Muscle of back (tissue), 3 donors: ENCODE measurements at regions not wholly inside any gene's neighbourhood (a gene's known extent, or its start where the extent isn't known, plus 50 kb on each side); places are given as distances from the start of the nearest gene placed in this dataset.
"Not testable (repeated sequence)": the region's sequence is repeated elsewhere in the genome, so short reads cannot be mapped to it uniquely, and the experiment has no call there.

ENCODE experiments used
- DNase-seq, 3 donors: peaks; one replicate each; pipeline versions ENCODE4 v3.0.0 to v3.0.0-alpha.2; 2013

DNA sequence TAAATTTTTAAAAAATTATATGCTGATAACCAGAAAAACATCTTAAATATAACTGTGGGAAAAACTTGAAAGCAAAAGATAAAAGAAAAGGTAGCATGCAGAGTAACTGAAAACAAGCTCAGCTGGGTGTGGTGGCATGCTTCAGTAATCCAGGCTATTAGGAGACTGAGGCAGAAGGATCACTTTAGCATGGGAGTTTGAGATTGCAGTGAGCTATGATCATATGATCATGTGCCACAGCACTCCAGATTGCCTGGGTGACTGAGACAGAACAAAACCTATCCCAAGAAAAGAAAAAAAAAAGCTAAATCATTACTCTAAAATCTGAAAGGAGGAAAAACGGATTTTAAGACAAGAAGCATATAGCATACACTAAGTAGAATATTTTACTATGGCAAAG is 1624.0 kb downstream of the AMY1C start:
- no peak for DNase-seq

DNA sequence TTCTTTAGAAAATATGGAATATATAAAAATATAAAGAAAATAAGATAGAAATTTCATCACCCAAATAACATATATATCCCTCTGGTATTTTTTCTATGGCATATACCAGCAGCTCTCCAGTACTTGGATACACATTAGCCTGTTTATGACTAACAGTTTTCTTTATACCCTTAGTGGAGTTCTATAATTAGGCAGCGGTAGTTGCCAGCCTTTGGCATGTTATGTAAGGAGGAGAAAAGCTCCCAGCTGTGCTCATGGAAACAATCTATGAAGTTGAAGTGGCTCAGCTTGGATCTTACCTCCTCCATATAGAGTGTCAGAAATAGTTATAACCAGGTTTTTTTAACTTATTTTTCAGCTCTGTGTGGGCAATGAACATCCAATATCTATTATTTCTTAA is 1636.8 kb downstream of the AMY1C start:
- DNase-seq, result no peak

DNA sequence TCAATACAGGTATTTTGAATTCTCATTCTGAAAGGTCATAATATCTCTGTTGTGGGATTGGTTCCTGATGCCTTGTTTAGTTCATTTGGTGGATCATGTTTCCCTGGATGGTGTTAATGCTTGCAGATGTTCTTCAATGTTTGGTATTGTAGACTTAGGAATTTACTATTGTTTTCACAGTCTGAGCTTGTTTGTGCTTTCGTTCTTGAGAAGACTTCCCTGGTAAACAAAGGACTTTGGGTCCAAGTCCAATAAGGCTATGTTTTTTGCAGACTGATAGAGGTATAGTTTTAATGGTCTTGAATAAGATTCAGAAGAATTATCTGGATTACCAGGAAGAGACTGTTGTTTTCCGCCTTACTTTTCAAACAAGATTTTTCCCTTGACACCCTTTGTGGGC is 1646.3 kb downstream of the AMY1C start:
- DNase-seq, result no peak

DNA sequence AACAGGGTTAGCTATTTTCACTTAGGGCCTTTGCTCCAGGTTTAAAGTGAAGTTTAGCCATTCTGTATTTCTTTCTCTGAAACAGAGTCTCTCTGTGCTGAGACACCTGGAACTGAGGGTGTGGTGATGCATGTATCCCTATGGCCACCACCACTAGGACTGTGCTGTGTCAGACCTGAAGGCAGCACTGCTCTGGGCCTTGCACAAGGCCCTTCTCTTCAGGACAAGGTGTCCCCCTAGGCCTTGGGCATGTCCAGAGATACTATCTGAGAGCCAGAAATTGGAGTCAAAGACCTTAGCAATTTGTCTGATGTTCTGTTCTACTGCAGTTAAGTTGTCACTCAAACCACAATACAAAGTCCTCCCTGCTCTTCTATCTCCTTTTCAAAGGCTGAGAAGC is 1649.2 kb downstream of the AMY1C start:
- DNase-seq, result no peak

DNA sequence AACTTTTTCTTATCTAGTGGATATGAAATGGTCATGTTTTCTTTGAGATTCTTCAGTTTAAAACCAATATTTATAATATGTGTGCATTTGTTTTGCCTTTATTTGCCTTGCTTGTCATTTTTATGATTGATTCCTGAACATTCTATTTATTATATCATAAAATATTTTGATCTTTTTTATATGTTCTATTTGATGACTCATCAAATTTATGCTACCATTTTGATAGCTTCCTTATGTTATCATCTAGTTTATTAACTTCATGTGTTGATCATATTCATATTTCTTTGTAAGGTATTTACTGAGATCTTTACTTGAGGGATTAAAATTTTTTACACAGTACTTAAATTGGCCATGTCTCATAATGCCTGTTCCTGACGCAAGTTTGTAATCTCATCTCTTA is 1650.0 kb downstream of the AMY1C start:
- DNase-seq, result no peak

DNA sequence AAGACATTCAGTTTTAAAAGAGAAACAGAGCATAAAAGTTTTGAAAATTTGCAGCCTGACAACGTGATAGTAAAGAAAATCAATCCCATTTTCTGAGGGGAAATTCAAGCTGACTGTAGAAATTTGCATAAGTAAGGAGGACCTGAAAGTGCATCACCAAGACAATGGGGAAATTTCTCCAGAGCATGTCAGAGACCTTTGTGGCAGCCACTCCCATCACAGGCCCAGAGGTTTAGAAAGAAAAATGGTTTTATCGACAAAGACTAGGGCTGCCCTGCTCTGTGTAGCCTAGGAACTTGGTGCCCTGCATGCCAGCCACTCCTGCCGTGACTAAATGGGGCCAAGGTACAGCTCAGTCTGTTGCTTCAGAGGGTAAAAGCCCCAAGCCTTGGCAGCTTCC is 1640.2 kb upstream of the PRMT6 start:
- no peak for DNase-seq

DNA sequence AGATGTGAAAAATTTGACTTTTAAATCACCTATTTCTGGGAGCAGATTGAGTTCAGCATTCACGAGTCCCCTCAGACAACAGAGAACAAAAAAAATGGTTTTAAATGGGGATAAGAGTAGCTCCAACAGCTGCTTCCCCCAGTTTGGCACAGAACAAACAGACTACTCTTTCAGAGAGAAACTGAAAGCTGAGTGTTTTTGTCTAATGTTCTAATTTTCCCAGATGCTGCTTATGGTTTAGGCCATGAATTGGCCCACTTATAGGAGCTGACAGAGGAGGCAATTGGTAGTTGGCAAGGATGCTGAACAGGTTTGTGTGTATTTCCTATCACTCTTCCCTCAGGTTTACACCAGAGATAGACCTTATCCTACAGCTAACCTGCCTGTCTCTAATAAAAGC is 1637.4 kb upstream of the PRMT6 start:
- no peak for DNase-seq

DNA sequence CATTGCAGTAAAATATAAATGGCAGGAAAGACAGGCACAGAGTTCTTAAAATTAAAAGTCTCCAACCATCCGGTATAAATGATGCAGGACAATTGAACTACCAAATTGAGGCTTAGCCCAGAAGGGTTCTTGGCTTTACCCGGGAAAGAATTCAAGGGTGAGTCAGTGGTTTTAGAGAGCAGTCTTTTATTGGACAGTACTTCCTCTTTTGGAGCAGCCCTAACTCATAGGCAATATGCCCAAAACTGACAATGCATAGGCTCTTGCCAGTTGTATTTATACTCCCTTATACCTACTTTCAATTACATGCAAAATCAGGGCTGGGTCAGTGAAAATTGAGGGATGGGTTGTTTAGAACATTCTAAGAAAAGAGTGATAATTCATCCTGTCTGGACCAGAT is 1628.9 kb upstream of the PRMT6 start:
- DNase-seq, result no peak

DNA sequence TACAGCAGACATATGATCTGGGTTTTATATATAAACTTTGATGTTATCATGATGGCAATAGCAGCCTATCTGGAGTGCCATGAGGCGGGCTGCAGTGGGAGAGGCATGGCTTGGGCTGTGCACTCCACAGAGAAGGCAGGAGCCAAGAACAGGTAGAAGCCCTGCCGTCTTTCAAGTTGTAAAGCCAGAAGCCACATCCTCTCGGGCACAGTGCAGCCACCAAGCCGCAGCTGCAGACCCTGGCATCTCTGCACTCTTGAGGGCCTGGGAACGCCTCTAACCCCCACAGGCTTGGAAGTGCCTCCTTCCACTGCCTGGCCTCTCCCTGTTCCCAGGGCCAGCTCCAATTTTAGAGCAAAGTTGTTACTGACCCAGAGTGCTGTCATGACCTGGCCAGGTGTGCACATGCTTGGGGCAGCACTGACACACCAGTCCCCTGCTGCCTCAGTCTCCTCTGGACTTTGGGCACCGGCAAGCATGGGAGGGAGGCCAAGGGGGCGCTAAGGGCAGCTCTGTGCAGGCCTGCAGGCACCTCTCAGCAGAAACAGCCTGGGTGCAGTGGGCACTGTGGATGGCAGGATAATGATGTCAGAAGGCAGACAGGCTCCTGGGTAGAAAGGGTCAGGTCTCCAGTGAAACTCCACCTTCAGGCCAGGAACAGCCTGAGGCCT is 1619.8 kb upstream of the PRMT6 start:
- DNase-seq, result no peak

DNA sequence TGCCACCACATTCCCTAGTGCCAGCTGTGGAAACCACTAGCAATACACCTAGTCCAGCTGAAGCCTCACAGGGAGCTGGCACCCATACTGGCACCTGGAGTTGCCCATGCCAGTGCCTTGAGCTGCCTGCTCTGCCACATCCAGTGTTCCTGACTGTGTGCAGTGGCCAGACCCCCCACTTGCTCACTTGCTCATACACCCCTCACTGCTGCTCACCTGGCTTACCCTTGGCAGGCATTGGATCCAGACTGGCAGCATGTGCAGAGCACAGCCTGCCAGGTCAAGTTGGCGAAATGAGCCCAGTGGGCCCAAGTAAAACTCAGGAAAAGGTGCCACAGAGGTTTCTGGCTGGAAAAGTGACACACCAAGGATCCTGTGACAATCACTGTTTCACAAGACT is 1618.6 kb upstream of the PRMT6 start:
- DNase-seq, result no peak

DNA sequence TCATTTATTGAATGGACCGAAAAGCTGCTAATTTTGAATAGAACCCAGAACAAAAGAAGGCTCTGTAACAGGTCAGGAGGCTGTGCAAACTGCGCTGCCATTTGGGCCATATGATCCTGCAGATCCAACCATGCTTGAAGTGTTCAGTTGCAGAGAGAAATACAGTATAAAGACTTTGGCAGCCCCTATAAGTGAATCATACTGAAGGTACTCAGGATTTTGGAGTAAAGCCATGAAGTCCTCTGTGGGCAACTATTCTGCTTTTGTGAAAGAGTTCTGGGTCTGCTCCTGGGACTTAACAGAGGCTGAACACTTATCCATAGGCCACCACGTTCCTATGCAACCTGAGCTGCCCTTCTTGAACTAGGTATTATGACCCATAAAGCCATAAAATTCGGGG is 1613.6 kb upstream of the PRMT6 start:
- DNase-seq, result no peak

DNA sequence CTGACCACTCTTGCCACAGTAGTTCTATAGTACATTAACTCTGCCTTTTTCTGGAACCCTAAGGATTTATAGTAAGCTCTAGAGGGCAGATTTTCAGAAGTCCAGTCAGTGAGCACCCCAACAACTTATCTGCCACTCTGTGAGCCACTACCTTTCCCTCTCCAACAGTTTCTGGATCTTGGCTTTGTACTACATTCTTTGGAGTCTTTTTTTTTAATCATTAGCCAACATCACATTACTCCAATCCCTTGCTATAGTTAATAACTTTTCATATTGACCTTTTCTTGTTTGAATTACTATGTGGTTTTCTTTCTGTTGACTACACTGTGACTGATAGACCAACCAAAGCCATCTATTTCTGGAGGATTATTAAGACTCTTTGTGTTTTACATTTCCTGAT is 1596.7 kb upstream of the PRMT6 start:
- DNase-seq, result no peak

DNA sequence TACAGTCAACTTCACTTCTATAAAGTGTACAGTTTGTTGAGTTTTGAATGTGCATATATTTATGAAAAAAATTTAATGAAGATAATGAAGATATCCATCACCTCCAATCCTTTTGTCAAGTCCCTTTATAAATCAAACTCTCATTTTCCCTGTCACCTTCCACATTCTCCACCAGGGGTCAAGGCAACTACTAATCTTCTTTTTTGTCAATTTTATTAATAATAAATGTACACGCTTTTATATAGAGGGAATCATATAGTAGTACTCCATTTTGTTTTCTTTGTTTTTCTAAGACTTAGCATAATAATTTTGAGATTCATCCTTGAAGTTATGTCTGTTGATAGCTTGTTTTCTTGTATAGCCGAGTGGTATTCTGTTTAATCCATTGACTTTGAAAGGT is 1594.2 kb upstream of the PRMT6 start:
- no peak for DNase-seq

DNA sequence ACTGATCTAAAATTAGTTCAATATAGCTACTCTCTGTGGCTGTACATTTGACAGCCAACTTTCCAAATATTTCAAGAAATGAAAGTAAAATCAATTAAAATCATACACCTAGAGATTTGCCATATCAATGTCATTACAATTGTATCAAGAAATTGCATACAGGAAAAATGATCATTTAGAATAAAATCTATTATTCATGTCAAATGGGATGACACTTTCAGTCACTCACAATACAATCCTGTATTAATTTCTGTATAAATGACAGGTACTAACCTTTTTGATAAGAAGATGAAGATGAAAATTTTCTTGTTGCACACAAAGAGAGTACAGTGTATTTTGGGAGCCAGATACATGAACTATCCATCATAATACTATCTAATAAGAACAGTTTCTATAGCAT is 1588.9 kb upstream of the PRMT6 start:
- no peak for DNase-seq

DNA sequence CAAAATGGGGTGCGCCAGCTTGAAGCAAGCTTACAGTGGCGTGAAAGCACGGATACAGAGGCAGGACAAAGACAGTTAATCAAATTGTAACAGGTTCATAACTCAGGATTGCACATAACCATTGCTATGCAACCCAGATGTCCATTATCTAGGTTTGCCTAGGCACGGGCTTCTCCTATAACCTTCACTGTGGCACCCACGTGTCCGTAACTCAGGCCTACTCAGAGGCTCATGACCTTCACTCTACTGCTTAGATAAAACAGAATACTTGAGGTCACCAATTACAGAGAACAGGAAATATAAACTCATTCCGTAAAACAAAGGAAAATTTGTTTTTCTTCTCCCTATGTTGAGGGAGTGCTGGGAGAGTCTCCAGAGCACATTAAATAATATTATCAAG is 1585.9 kb upstream of the PRMT6 start:
- not testable (repeated sequence) for DNase-seq

DNA sequence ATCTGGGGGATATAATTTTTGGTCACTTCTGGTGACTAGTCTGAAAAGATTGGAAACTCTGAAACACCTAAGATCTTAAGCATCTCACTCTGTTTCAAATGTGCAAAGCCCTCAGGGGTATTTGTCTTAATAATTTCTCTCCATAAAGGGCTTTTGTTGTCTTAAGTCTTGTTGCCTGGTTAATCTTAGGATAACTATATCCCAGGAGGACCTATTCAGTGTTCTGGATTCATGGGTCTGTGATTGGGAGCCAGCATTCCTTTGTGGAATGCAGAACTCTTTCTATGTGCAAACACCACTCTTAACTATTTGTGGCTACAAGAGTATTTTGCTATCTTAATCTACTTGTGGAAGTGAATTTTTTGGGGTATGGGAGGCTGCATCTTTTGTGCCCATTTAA is 1573.0 kb upstream of the PRMT6 start:
- peak in 1 of 3 donors; percentile 20 for DNase-seq

DNA sequence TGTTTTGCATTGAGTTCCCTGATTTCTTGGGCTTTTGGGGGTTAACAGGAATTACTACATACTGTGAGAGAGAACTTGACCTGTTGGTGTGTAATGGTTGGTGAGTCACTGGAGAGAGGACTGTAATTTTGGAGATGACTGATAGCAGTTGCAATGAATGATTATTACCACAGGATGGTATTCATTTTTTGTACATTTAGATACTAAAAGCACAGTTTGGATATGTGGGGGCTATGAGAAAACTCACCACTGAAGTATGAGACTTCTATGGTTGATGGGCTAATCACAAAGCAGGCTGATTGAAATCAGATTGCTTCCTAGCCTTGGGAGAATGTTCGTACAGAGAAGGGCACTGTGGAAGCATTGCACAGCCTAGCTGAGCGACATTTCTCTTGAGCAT is 1571.3 kb upstream of the PRMT6 start:
- DNase-seq, result peak in 1 of 3 donors; percentile 87

DNA sequence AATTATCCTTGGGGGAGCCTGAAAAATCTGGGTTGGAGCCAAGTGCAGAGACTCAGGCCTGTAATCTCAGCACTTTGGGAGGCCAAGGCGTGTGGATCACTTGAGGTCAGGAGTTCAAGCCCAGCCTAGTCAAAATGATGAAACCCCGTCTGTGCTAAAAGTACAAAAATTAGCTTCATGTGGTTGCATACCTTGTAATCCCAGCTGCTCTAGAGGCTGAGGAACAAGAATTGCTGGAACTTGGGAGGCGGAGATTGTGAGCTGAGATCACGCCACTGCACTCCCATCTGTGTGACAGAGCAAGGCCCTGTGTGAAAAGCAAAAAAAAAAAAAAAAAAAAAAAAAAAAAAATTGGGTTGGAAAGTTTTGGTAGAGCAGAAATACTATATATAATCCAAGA is 1563.6 kb upstream of the PRMT6 start:
- peak in 1 of 3 donors; percentile 33 for DNase-seq

DNA sequence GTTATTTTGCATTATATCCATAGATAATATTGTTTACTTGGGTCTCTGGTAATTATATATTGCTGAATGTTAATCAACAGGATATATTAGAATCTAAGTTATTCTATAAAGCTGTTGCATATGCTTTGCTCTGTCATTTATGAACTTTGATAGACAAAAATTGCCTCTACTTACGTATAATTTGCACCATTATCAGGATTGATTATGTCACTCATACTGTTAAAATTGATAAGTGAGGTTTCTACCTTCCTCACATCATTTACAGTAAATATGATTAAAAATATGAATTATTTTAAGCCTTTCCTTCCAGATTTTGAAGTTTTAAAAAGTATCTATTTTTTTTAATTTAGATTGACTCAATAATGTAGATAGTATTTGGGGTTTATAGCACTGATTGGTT is 1540.4 kb upstream of the PRMT6 start:
- no peak for DNase-seq

DNA sequence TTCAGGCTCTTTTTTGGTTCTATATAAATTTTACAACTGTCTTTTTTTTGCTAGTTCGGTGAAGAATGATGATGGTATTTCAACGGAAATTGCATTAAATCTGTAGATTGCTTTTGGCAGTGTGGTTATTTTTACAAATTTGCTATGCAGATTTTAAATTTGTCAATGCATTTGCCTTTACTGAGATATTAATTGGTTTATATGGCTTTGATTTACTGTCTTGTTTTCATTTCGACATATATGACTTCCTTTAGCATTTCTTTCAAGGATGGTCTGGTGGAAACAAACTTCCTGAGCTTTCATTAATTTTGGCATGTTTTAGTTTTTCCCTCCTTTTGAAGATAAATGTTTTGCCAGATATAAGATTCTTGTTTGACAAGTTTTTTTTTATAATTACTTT is 1522.5 kb upstream of the PRMT6 start:
- DNase-seq, result no peak

DNA sequence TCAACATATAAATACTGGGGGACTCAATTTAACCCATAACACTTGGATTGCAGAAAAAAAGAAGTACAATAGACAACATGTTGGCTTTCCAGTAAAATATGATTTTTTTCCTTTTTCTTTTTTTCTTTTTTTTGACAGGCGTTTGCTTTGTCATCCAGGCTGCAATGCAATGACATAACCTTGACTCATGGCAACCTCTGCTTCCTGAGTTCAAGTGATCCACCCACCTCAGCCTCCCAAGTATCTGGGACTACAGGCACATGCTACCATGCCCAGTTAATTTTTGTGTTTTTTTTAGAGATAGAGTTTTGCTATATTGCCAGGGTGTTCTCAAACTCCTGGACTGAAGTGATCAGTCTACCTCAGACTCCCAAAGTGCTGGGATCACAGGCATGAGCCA is 1512.0 kb upstream of the PRMT6 start:
- peak in 1 of 3 donors; percentile 7 for DNase-seq

DNA sequence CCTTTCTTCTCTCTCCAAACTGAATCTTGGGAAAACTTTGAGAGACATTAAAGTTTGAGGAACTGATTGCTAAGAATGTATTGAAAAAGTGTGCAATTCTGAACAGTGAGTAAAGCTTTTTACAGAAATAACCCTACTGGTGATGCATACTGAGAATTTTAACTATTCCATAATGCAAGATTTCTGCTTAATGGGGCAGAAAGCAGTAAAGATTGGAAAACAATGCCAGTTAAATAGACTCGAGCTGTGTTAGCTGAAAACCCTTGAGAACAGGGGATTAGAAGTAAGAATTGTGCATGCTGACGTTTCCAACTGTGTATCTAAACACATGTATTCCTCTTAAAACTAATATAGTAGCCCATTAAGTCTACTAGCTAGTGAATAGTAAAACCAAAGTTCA is 1500.2 kb upstream of the PRMT6 start:
- no peak for DNase-seq

DNA sequence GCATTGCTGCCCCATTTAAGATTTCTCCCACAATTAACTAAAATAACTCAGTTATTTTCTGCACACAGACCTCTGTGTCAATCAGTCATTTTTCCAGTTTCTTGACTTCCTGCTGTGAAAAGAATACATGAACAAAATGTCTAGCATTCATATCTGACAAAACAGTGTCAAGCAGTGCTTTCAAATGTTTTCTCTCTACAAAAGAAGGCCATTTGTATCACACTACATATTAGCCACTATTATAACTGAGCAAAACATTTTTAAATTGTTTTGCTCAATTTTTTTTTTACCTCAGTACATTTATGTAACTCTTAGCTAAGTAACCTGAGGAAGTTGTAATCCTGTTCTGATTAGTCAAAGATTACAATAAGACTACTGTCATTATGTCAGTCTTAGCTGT is 1498.5 kb upstream of the PRMT6 start:
- no peak for DNase-seq

DNA sequence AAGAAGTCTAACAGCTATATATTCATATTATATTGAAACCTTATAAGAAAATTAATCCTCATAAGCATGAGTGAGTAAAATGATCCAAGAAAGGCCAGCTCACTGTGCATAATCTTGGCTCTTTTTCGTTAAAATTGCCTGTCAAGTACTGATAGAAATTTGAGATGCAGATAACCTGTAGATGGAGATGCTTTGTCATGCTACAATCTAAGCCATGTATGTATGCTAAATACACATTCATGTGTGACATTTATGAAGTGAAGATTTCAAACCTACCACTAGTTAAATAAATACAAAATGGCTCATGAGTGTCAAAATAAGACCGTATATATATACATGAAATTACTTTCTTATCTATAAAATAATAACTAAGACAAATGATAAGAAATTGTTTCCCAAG is 1491.5 kb upstream of the PRMT6 start:
- DNase-seq, result no peak

DNA sequence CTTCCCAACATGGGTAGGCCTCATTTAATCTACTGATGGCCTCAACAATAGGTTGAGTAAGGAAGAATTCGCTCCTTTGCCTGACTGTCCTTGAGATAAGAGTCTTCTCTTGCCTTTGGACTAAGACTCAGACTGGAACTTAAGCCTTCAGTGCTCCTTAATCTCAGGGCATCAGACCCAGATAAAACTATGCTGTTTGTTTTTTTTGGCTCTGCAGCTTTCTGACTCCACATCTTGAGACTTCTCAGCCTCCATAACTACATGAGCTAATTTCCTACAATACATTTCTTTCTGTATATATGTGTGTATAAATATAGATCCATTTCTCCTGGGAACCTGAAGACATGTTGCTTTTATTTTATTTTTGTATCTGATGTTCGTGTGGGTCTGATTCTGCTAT is 1470.7 kb upstream of the PRMT6 start:
- DNase-seq, result peak in 1 of 3 donors; percentile 1
